HepG2 (cell line): ENCODE measurements at regions not wholly inside any gene's neighbourhood (a gene's known extent, or its start where the extent isn't known, plus 50 kb on each side); places are given as distances from the start of the nearest gene placed in this dataset.

ENCODE experiments used
- AFF4 ChIP-seq: sonication (generic); formaldehyde crosslinking; IDR thresholded peaks from 2 replicates; pipeline ENCODE4 v1.4.0; 2020; ENCODE audit warnings: missing genetic modification reagents
- FOXM1 ChIP-seq: sonication (generic); formaldehyde crosslinking; IDR thresholded peaks from 2 replicates; pipeline ENCODE4 v1.5.0; 2020; ENCODE audit warnings: missing genetic modification reagents
- MAX ChIP-seq: IDR thresholded peaks from 2 replicates; pipeline ENCODE4 v1.6.1; 2012; ENCODE audit warnings: inconsistent platforms
- POLR2A ChIP-seq, 2 experiments: IDR thresholded peaks; 2 replicates each; pipeline ENCODE4 v1.6.1; 2011; ENCODE audit warnings: low read depth in 2 of 2, low read length in 2 of 2, mild to moderate bottlenecking in 1 of 2, moderate library complexity in 1 of 2; ENCODE audit not compliant: insufficient read depth in 1 of 2
- SIX1 ChIP-seq: sonication (generic); formaldehyde crosslinking; IDR thresholded peaks from 2 replicates; pipeline ENCODE4 v1.4.0; 2020; ENCODE audit warnings: missing genetic modification reagents, borderline replicate concordance
- TCF7L2 ChIP-seq: IDR thresholded peaks from 2 replicates; pipeline ENCODE4 v1.6.1; 2011; ENCODE audit warnings: mild to moderate bottlenecking, low read depth, low read length, moderate library complexity
- ZMAT5 ChIP-seq: sonication (generic); formaldehyde crosslinking; IDR thresholded peaks from 2 replicates; pipeline ENCODE4 v1.5.0; 2020; ENCODE audit warnings: mild to moderate bottlenecking, low read depth, missing genetic modification reagents, borderline replicate concordance
- ZNF615 ChIP-seq: sonication (generic); formaldehyde crosslinking; IDR thresholded peaks from 2 replicates; pipeline ENCODE4 v1.5.0; 2020; ENCODE audit warnings: mild to moderate bottlenecking, missing genetic modification reagents, borderline replicate concordance
- ZNF639 ChIP-seq: conservative IDR thresholded peaks from 2 replicates; pipeline ENCODE4 v1.6.1; 2018; ENCODE audit warnings: missing genetic modification reagents

GRCh38 chr4:96698831-96699230 lies 858.9 kb downstream of the PDHA2 start:
- no peak for TF ChIP-seq ZNF615 (CRISPR knock-in tag)
- no peak for TF ChIP-seq FOXM1 (CRISPR knock-in tag)
- no peak for TF ChIP-seq ZMAT5 (CRISPR knock-in tag)
- no peak for TF ChIP-seq MAX
- no peak for TF ChIP-seq SIX1 (CRISPR knock-in tag)
- TF ChIP-seq AFF4 (CRISPR knock-in tag): no peak
- no peak for TF ChIP-seq POLR2A (IDR thresholded peaks at IDR 0.05; ENCODE audit: insufficient read depth in 1 of 2, low read depth in 2 of 2, low read length in 2 of 2)
- no peak for TF ChIP-seq ZNF639 (CRISPR knock-in tag)
- TF ChIP-seq TCF7L2: no peak
